Astrocyte of the spinal cord (primary cell): ENCODE measurements at regions not wholly inside any gene's neighbourhood (a gene's known extent, or its start where the extent isn't known, plus 50 kb on each side); places are given as distances from the start of the nearest gene placed in this dataset.

ENCODE experiments used
- DNase-seq: peaks from one replicate; pipeline ENCODE4 v3.0.0; 2011; ENCODE audit warnings: low read depth, low spot score
- H3K4me3 ChIP-seq: 2 replicates; pipeline ENCODE4 v1.5.1; 2011; ENCODE audit warnings: low read depth, mild to moderate bottlenecking, low read length, moderate library complexity
- CTCF ChIP-seq: IDR thresholded peaks from 2 replicates; pipeline ENCODE4 v1.5.1; 2012; ENCODE audit warnings: low read depth, mild to moderate bottlenecking, low read length, inconsistent platforms
- in situ Hi-C: cut with HindIII; loops from 2 replicates; pipeline ENCODE4 v1.10.0; 2017; ENCODE audit warnings: low sequenced_read_pairs

GRCh38 chr9:73719660-73720059, 568.0 kb downstream of the ANXA1 start:
- in situ Hi-C loops: no loop called here
- DNase-seq: no peak
- TF ChIP-seq CTCF: no peak
- no peak overlapping the region for H3K4me3 ChIP-seq

DNA sequence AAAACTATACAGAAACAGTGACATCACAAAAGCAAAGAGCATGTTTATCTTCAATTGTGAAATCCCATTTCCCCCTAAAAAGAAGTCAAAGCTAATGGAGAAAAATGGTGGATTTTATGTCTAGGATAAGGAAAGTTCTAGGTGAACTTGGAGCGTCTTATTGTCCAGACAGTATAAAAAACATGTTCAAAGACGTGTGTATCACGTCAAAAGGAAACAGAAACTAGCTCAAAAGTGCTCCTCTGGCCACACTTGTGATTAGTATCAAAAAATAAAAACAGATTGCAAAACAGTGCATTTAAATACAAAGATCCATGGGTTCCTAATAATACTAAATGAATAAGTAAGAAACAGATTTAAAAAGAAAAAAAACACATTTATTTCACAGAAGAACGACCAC, 568.9 kb downstream of the ANXA1 start:
- in situ Hi-C loops: no loop called here
- H3K4me3 ChIP-seq: no peak overlapping the region
- no peak for DNase-seq
- no peak for TF ChIP-seq CTCF

GRCh38 chr9:73736270-73736669, 584.6 kb downstream of the ANXA1 start:
- DNase-seq: no peak
- in situ Hi-C loops: no loop called here
- no peak overlapping the region for H3K4me3 ChIP-seq
- TF ChIP-seq CTCF: no peak

DNA sequence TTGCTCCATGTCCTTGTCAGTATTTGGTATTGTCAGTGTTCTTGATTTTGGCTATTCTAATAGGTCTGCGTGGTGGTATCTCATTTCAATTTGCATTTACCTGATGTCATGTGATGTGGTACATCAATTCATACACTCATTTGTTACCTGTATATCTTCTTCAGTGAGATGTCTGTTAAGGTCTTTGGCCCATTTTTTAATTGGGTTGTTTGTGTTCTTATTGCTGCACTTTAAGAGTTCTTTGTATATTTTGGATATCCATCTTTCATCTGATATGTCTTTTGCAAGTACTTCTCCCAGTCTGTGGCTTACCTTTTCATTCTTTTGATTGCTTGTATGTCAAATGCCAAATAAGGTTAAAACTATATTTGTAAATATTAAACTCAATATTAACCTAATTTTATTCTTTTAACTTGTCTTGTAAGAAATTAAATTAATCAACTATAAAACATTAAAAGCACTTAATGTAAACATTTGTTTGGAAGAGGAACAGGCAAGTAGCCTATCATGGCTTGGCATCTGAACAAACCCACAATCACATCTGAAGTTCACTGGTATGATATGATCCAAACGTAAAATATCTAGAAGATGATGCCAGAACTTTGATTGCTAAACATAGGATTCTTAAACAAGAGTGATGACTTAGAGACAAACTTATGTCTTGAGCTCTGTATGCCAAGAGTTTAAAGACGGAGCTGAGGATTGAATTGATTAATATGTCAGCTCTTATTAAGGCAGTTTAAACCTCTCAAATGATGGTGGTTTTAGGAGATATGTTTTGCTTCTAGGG, 587.3 kb downstream of the ANXA1 start:
- no peak overlapping the region for H3K4me3 ChIP-seq
- no peak for TF ChIP-seq CTCF
- in situ Hi-C loops: no loop called here
- no peak for DNase-seq

GRCh38 chr9:73741316-73741715, 589.7 kb downstream of the ANXA1 start:
- TF ChIP-seq CTCF: no peak
- DNase-seq: no peak
- in situ Hi-C loops: no loop called here
- no peak overlapping the region for H3K4me3 ChIP-seq

DNA sequence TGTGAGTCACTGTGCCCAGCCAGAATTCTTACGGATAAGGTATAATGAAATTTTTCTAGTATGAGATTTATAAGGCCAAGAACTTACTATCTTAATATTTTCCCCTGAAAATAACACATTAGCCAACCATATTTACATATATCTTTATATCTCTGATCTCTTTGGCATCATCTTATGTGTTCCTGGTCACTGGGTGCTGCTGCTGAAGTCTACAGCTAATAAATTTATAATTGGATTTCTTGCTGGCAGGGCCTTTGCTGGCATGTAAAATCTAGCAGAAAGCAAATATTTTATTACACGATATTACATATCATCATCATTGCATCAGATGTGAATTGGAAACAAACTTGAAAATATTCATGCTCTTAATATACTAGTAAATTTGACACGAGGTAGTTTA, 590.7 kb downstream of the ANXA1 start:
- in situ Hi-C loops: no loop called here
- no peak for DNase-seq
- no peak for TF ChIP-seq CTCF
- H3K4me3 ChIP-seq: no peak overlapping the region
